ENCODE measurements at regions not wholly inside any gene's neighbourhood (a gene's known extent, or its start where the extent isn't known, plus 50 kb on each side); places are given as distances from the start of the nearest gene placed in this dataset.

GRCh38 chr15:95622843-95623242, 707.7 kb upstream of the NR2F2 start:
- TF ChIP-seq CTCF (IDR thresholded peaks at IDR 0.05) (no peak), POLR2A (IDR thresholded peaks at IDR 0.05) (no peak), POLR2AphosphoS5 (IDR thresholded peaks at IDR 0.05) (no peak), EP300 (IDR thresholded peaks at IDR 0.05) (no peak)
